Liver (tissue), 2 donors: ENCODE measurements at regions not wholly inside any gene's neighbourhood (a gene's known extent, or its start where the extent isn't known, plus 50 kb on each side); places are given as distances from the start of the nearest gene placed in this dataset.

ENCODE experiments used
- MAX ChIP-seq: IDR thresholded peaks from 2 replicates; pipeline ENCODE4 v1.6.1; 2016; ENCODE audit warnings: antibody characterized with exemption
- TF ChIP-seq, protein P1 (sequence below): fragments of 150-350 bp; IDR thresholded peaks from 2 replicates; pipeline ENCODE4 v1.5.1; 2017; ENCODE audit warnings: improper control_type of control experiment, low read depth, low read length; ENCODE audit not compliant: missing input control
- TF ChIP-seq, protein P2 (sequence below): IDR thresholded peaks from 2 replicates; pipeline ENCODE4 v1.6.1; 2016; ENCODE audit warnings: antibody characterized with exemption
- donor health status: healthy.

DNA sequence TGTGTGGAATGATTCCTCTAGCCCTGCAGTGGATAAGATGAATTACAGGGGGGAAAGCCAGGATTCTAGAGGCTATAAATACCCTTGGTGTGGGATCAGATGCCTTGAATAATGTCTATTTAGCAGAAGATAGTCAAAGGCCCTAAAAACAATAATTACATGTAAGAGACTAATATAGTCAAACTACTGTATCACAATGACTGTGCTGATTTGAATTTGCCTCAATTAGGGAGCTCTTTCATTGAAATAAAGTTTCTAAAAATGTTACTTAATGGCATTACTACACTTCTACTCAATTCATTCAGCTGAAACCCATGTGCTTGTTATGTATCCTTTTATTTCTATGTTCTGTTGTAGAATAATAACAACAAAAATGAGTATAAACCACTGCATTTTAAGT is 915.6 kb downstream of the TUSC7 start:
- TF ChIP-seq, protein P1, sequence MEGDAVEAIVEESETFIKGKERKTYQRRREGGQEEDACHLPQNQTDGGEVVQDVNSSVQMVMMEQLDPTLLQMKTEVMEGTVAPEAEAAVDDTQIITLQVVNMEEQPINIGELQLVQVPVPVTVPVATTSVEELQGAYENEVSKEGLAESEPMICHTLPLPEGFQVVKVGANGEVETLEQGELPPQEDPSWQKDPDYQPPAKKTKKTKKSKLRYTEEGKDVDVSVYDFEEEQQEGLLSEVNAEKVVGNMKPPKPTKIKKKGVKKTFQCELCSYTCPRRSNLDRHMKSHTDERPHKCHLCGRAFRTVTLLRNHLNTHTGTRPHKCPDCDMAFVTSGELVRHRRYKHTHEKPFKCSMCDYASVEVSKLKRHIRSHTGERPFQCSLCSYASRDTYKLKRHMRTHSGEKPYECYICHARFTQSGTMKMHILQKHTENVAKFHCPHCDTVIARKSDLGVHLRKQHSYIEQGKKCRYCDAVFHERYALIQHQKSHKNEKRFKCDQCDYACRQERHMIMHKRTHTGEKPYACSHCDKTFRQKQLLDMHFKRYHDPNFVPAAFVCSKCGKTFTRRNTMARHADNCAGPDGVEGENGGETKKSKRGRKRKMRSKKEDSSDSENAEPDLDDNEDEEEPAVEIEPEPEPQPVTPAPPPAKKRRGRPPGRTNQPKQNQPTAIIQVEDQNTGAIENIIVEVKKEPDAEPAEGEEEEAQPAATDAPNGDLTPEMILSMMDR = no peak
- TF ChIP-seq, protein P2, sequence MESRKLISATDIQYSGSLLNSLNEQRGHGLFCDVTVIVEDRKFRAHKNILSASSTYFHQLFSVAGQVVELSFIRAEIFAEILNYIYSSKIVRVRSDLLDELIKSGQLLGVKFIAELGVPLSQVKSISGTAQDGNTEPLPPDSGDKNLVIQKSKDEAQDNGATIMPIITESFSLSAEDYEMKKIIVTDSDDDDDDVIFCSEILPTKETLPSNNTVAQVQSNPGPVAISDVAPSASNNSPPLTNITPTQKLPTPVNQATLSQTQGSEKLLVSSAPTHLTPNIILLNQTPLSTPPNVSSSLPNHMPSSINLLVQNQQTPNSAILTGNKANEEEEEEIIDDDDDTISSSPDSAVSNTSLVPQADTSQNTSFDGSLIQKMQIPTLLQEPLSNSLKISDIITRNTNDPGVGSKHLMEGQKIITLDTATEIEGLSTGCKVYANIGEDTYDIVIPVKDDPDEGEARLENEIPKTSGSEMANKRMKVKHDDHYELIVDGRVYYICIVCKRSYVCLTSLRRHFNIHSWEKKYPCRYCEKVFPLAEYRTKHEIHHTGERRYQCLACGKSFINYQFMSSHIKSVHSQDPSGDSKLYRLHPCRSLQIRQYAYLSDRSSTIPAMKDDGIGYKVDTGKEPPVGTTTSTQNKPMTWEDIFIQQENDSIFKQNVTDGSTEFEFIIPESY = no peak
- TF ChIP-seq MAX = no peak
